Effector memory CD4-positive, alpha-beta T cell (primary cell): ENCODE measurements at regions not wholly inside any gene's neighbourhood (a gene's known extent, or its start where the extent isn't known, plus 50 kb on each side); places are given as distances from the start of the nearest gene placed in this dataset.

ENCODE experiments used
- DNase-seq, 3 donors: peaks; one replicate each; pipeline ENCODE4 v3.0.0-alpha.2; 2020
- H3K27ac ChIP-seq: 2 replicates; pipeline ENCODE4 v1.7.0; 2013; ENCODE audit warnings: mild to moderate bottlenecking, low read length, moderate library complexity; ENCODE audit not compliant: insufficient read depth, poor library complexity, severe bottlenecking
- H3K27me3 ChIP-seq: replicated peaks from 2 replicates; pipeline ENCODE4 v1.7.0; 2013; ENCODE audit warnings: mild to moderate bottlenecking, low read length; ENCODE audit not compliant: insufficient read depth, control insufficient read depth, poor library complexity, severe bottlenecking
- H3K36me3 ChIP-seq: 2 replicates; pipeline ENCODE4 v1.7.0; 2013; ENCODE audit warnings: mild to moderate bottlenecking, low read length, moderate library complexity; ENCODE audit not compliant: control insufficient read depth, insufficient read depth
- H3K4me1 ChIP-seq: 2 replicates; pipeline ENCODE4 v1.7.0; 2013; ENCODE audit warnings: low read length, mild to moderate bottlenecking; ENCODE audit not compliant: control insufficient read depth, insufficient read depth, poor library complexity, severe bottlenecking
- H3K4me3 ChIP-seq: 2 replicates; pipeline ENCODE4 v1.7.0; 2013; ENCODE audit warnings: low read length, low read depth, mild to moderate bottlenecking; ENCODE audit not compliant: insufficient read depth, poor library complexity, severe bottlenecking
- H3K9me3 ChIP-seq: 2 replicates; pipeline ENCODE4 v1.7.0; 2013; ENCODE audit warnings: mild to moderate bottlenecking, low read length, moderate library complexity; ENCODE audit not compliant: control insufficient read depth

DNA sequence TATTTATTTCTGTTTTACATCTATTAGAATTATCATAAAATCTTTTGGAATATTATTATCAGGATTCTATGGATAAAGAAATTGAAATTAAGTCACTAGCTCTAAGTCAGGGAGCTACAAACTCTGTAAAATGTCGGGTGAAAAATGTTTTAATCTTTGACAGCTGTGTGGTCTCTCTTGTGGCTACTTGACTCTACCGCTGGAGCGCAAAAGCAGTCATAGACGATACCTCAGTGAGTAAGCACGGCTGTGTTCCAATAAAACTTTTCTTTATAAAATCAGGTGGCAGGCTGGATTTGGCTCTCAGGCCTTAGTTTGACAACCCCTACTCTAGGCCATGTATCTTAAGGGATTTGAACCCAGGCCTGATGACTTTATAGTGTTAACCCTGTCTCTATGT lies 88.5 kb upstream of the PFN2 start:
- H3K36me3 ChIP-seq, result no peaks in the 10 kb centered on the region
- H3K4me3 ChIP-seq, result no peak overlapping the region
- no peaks in the 10 kb centered on the region for H3K4me1 ChIP-seq
- H3K27me3 ChIP-seq, result no peaks in the 10 kb centered on the region
- DNase-seq, result no peak
- H3K9me3 ChIP-seq, result no peaks in the 10 kb centered on the region
- H3K27ac ChIP-seq, result no peak overlapping the region

- Histone ChIP-seq H3K4me3 (no peak overlapping the region), H3K36me3 (no peaks in the 10 kb centered on the region), H3K27me3 (no peaks in the 10 kb centered on the region), H3K9me3 (no peaks in the 10 kb centered on the region), H3K4me1 (no peaks in the 10 kb centered on the region), H3K27ac (no peak overlapping the region)
- no peak for DNase-seq
Observed at GRCh38 chr3:150057227-150057626, 86.5 kb upstream of the PFN2 start.

DNA sequence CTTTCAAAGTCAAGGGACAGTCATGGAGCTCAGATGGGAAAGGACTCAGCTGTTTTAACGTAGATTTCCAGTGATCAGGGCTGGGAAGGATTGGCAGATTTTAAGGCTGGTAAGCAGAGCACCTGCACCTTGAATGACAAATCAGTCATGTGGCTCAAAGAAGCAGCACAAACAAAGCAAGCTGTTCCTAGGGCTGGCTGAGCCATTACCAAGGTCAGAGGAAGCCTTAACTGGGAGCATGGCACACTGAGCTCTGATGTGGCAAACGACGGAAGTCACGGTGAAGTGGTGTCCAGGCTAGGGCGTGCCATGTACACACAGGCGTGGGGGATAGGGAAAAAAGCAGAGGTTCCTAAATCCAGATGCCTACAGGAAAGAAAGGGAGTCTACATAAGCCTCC lies 84.6 kb upstream of the PFN2 start:
- Histone ChIP-seq H3K9me3 (no peaks in the 10 kb centered on the region), H3K4me3 (no peak overlapping the region), H3K27ac (no peak overlapping the region), H3K4me1 (no peaks in the 10 kb centered on the region), H3K27me3 (no peaks in the 10 kb centered on the region), H3K36me3 (no peaks in the 10 kb centered on the region)
- no peak for DNase-seq

DNA sequence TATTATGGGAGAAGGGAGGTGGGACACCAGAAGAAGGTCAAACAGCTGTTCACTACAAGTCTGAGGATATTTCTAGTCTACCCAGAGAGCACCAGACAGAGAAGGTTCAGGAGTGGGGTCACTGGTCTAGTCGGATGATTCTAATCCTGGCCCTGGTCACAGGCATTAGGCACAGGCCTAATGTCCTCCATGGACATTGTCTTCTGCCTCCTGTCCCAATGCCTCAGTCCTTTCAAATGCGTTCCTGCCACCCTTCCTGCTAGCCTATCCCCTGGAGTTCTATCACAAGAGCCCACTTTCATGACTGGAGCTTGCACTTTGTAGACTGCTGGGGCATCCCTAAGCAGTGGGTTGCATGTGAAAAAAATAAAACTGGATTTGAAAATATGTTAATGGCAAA lies 83.9 kb upstream of the PFN2 start:
- no peaks in the 10 kb centered on the region for H3K9me3 ChIP-seq
- no peaks in the 10 kb centered on the region for H3K27me3 ChIP-seq
- no peaks in the 10 kb centered on the region for H3K36me3 ChIP-seq
- no peak overlapping the region for H3K4me3 ChIP-seq
- no peaks in the 10 kb centered on the region for H3K4me1 ChIP-seq
- DNase-seq, result no peak
- no peak overlapping the region for H3K27ac ChIP-seq

DNA sequence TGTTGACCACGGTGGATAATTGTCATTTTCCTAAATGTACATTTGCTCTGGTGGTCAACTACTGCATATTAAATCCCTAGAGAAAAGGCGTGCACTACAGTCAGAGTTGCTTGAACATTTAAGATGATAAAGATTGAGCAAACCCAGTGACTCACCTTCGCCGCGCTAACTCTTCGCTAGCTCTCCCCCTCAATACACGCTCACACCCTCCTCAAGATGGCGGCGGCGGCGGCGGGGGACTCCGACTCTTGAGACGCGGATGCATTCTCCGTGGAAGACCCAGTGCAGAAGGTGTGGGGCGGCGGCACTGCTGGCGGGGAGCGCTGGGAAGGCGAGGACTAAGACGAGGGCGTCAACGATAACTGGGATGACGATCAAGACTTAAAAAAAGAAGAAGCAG lies 79.8 kb upstream of the PFN2 start:
- no peaks in the 10 kb centered on the region for H3K4me1 ChIP-seq
- no peaks in the 10 kb centered on the region for H3K36me3 ChIP-seq
- H3K4me3 ChIP-seq, result no peak overlapping the region
- no peak for DNase-seq
- H3K9me3 ChIP-seq, result no peaks in the 10 kb centered on the region
- H3K27me3 ChIP-seq, result no peaks in the 10 kb centered on the region
- no peak overlapping the region for H3K27ac ChIP-seq

DNA sequence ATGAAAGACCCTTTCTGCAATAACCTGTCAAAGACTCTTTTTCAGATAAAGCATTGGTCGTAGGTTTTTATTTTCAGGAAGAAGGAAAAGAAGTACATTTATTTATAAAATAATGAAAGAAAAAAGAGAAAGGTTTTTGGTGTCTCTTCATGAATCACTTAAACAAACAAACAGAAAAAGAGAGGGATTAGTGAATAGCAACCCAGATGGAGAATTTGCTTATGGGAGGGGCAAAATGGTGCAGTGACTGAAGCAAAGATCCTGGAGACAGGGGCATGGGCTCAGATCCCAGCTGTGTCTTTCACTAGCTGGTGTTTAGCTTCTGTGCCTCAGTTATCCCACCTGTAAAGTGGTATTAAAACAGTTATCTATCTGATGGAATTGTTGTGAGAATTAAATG lies 78.6 kb upstream of the PFN2 start:
- H3K4me1 ChIP-seq, result no peaks in the 10 kb centered on the region
- DNase-seq, result no peak
- no peaks in the 10 kb centered on the region for H3K27me3 ChIP-seq
- no peaks in the 10 kb centered on the region for H3K9me3 ChIP-seq
- no peak overlapping the region for H3K4me3 ChIP-seq
- no peak overlapping the region for H3K27ac ChIP-seq
- no peaks in the 10 kb centered on the region for H3K36me3 ChIP-seq

DNA sequence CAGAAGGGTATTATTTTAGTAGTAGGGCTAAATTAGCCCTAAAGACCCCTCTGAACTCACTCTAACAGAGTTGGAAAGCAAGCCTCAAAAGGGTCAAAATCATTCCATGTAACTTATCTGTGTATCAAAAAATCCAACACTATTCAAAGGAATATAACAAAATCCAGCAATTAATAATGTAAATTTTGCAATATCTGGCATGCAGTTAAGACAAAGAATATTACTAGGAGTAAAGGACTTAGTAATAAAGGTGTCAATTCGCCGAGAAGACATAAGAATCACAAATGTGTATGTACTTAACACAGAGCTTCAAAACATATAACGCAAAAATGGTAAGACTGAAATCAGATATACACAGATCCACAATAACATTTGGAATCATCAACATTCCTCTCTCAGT lies 71.2 kb upstream of the PFN2 start:
- Histone ChIP-seq H3K4me1 (no peaks in the 10 kb centered on the region), H3K27ac (no peak overlapping the region), H3K4me3 (no peak overlapping the region), H3K27me3 (no peaks in the 10 kb centered on the region), H3K36me3 (no peaks in the 10 kb centered on the region), H3K9me3 (no peaks in the 10 kb centered on the region)
- DNase-seq, result no peak

DNA sequence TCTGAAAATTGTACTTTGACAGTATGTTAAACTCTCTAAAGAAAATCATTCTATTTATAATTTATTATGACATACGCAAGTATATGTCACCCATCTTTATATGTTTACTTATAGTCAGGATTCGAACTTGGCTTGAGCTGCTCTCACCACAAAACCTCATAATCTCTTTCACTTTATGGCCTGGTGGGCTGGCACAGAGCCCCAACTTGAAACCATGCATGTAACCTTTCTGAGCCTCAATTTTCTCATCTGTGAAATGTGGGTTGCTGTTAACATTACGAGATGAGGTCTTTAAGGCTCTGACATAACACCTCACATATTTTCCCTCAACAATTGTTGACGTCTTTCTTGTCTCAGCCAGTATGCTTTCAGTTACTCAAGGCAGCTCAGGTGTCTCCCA lies 69.4 kb upstream of the PFN2 start:
- Histone ChIP-seq H3K27me3 (no peaks in the 10 kb centered on the region), H3K4me1 (no peaks in the 10 kb centered on the region), H3K9me3 (no peaks in the 10 kb centered on the region), H3K36me3 (no peaks in the 10 kb centered on the region), H3K4me3 (no peak overlapping the region), H3K27ac (no peak overlapping the region)
- DNase-seq, result no peak

- no peaks in the 10 kb centered on the region for H3K9me3 ChIP-seq
- no peak for DNase-seq
- H3K27ac ChIP-seq, result no peak overlapping the region
- no peaks in the 10 kb centered on the region for H3K36me3 ChIP-seq
- H3K4me1 ChIP-seq, result no peaks in the 10 kb centered on the region
- no peaks in the 10 kb centered on the region for H3K27me3 ChIP-seq
- no peak overlapping the region for H3K4me3 ChIP-seq
Observed at GRCh38 chr3:150038830-150039229, 68.1 kb upstream of the PFN2 start.

DNA sequence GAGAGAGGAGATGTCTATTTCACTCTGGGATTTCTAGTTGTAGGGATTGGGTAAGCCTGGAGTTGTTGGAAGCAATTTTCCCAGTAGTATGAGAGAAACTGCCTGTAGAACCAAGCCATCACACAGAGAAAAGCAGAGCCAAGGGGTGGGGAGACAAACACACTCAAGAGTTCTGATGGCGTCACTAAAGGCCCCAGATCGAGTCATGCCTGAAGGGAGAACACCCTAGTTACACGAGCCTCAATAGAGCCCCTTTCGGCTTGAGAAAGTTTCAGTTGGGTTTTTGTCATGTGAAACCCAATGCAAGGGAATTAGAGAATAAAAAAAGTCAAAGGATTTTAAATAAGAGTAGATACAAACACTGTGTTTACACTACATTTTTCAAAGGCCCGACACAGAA lies 66.1 kb upstream of the PFN2 start:
- Histone ChIP-seq H3K27me3 (no peaks in the 10 kb centered on the region), H3K9me3 (no peaks in the 10 kb centered on the region), H3K27ac (no peak overlapping the region), H3K4me1 (no peaks in the 10 kb centered on the region), H3K36me3 (no peaks in the 10 kb centered on the region), H3K4me3 (no peak overlapping the region)
- DNase-seq, result no peak
